H1 (cell line): ENCODE measurements at regions not wholly inside any gene's neighbourhood (a gene's known extent, or its start where the extent isn't known, plus 50 kb on each side); places are given as distances from the start of the nearest gene placed in this dataset.

ENCODE experiments used
- CTCF ChIA-PET: fragments of 300-600 bp; sonication (Branson Sonifier 250); formaldehyde crosslinking; loops from one replicate; lab custom pipeline; 2021; ENCODE audit not compliant: partially characterized antibody; lab: Charles Lee
- POLR2A ChIA-PET: fragments of 300-600 bp; sonication (Branson Sonifier 250); formaldehyde crosslinking; loops from one replicate; lab custom pipeline; 2021; ENCODE audit warnings: inconsistent platforms; ENCODE audit not compliant: partially characterized antibody; lab: Charles Lee
- DNase-seq, 2 experiments: peaks; one replicate each; pipeline versions ENCODE4 v3.0.0 to v3.0.0-alpha.2; 2010 to 2022; ENCODE audit warnings: low spot score in 2 of 2, low read depth in 1 of 2, mixed read lengths in 1 of 2
- FAIRE-seq: peaks from 2 replicates; lab custom pipeline; 2011; peaks lifted over from hg19 to GRCh38; lab: Jason Lieb, UNC
- H2AFZ ChIP-seq: 2 replicates; pipeline ENCODE4 v1.8.1; 2012; ENCODE audit warnings: low read length, inconsistent platforms
- H2AK5ac ChIP-seq: 2 replicates; pipeline ENCODE4 v1.6.1; 2013; ENCODE audit warnings: low read depth, low read length
- H2BK120ac ChIP-seq: replicated peaks from 2 replicates; pipeline ENCODE3; 2013; ENCODE audit warnings: low read depth, low read length, inconsistent platforms
- H2BK12ac ChIP-seq: 2 replicates; pipeline ENCODE4 v1.6.1; 2013; ENCODE audit warnings: low read depth, low read length
- H2BK15ac ChIP-seq: 2 replicates; pipeline ENCODE4 v1.6.1; 2013; ENCODE audit warnings: low read length
- H2BK20ac ChIP-seq: 2 replicates; pipeline ENCODE4 v1.6.1; 2013; ENCODE audit warnings: low read length
- H2BK5ac ChIP-seq: 2 replicates; pipeline ENCODE4 v1.6.1; 2013; ENCODE audit warnings: low read depth, low read length
- H3K14ac ChIP-seq: 2 replicates; pipeline ENCODE4 v1.6.1; 2013; ENCODE audit warnings: inconsistent platforms; ENCODE audit not compliant: insufficient read length
- H3K18ac ChIP-seq: 2 replicates; pipeline ENCODE4 v1.6.1; 2013; ENCODE audit warnings: low read length; ENCODE audit errors: extremely low read depth
- H3K23ac ChIP-seq: 2 replicates; pipeline ENCODE4 v1.6.1; 2013; ENCODE audit warnings: inconsistent platforms; ENCODE audit not compliant: insufficient read length
- H3K23me2 ChIP-seq: 2 replicates; pipeline ENCODE4 v1.6.1; 2013; ENCODE audit warnings: low read depth, low read length
- H3K27ac ChIP-seq: 2 replicates; pipeline ENCODE4 v1.6.1; 2011; ENCODE audit warnings: low read depth, low read length, inconsistent platforms
- H3K27me3 ChIP-seq, 4 experiments: replicated peaks in 1 of 4; 1 replicate in 1 of 4; 2 replicates in 3 of 4; pipeline versions ENCODE4 v1.6.1 to v1.8.1; 2011 to 2013; ENCODE audit warnings: low read length in 3 of 4, mild to moderate bottlenecking in 3 of 4, inconsistent platforms in 2 of 4, mixed read lengths in 2 of 4, moderate library complexity in 1 of 4; ENCODE audit not compliant: control insufficient read depth in 3 of 4, insufficient read depth in 3 of 4; ENCODE audit errors: extremely low read depth in 1 of 4
- H3K36me3 ChIP-seq, 4 experiments: 2 replicates each; pipeline versions ENCODE4 v1.6.1 to v1.8.1; 2011 to 2013; ENCODE audit warnings: mild to moderate bottlenecking in 4 of 4, low read length in 3 of 4, moderate library complexity in 2 of 4, control low read depth in 1 of 4, inconsistent platforms in 1 of 4; ENCODE audit not compliant: insufficient read depth in 4 of 4, control insufficient read depth in 2 of 4
- H3K4ac ChIP-seq: replicated peaks from 2 replicates; pipeline ENCODE3; 2013; ENCODE audit warnings: low read length, low read depth, mixed read lengths, inconsistent platforms; ENCODE audit not compliant: insufficient read length
- H3K4me1 ChIP-seq, 4 experiments: replicated peaks in 1 of 4; 1 replicate in 1 of 4; 2 replicates in 3 of 4; pipeline versions ENCODE4 v1.6.1 to v1.8.1; 2011 to 2013; ENCODE audit warnings: low read length in 3 of 4, inconsistent platforms in 2 of 4, mixed read lengths in 1 of 4; ENCODE audit not compliant: insufficient read depth in 4 of 4, control insufficient read depth in 3 of 4
- H3K4me2 ChIP-seq, 2 experiments: 2 replicates each; pipeline versions ENCODE4 v1.6.1 to v1.8.1; 2011 to 2013; ENCODE audit warnings: low read depth in 2 of 2, low read length in 2 of 2, control low read depth in 1 of 2, inconsistent platforms in 1 of 2, mild to moderate bottlenecking in 1 of 2; ENCODE audit not compliant: insufficient read depth in 1 of 2
- H3K4me3 ChIP-seq, 4 experiments: fragments of 200-600, 300-600 bp in 1 of 4; sonication (generic), shearing (Covaris generic), sonication (Bioruptor Twin) in 1 of 4; 2 replicates each; pipeline versions ENCODE4 v1.5.1 to v1.8.1; 2011 to 2016; ENCODE audit warnings: low read length in 4 of 4, low read depth in 3 of 4, control low read depth in 2 of 4, inconsistent platforms in 2 of 4, mild to moderate bottlenecking in 2 of 4, mixed read lengths in 1 of 4, moderate library complexity in 1 of 4; ENCODE audit not compliant: insufficient read depth in 2 of 4; ENCODE audit errors: extremely low read depth in 1 of 4
- H3K56ac ChIP-seq: replicated peaks from 2 replicates; pipeline ENCODE3; 2013; ENCODE audit warnings: low read depth, mild to moderate bottlenecking, mixed read lengths, low read length, inconsistent platforms; ENCODE audit not compliant: insufficient read length
- H3K79me1 ChIP-seq: 2 replicates; pipeline ENCODE4 v1.6.1; 2013; ENCODE audit warnings: low read depth, low read length, control low read depth
- H3K79me2 ChIP-seq, 2 experiments: 2 replicates each; pipeline versions ENCODE4 v1.6.1 to v1.8.1; 2012 to 2013; ENCODE audit warnings: low read length in 2 of 2, mild to moderate bottlenecking in 2 of 2, inconsistent platforms in 1 of 2; ENCODE audit not compliant: insufficient read depth in 2 of 2, control insufficient read depth in 1 of 2
- H3K9ac ChIP-seq, 4 experiments: replicated peaks in 1 of 4; 1 replicate in 1 of 4; 2 replicates in 3 of 4; pipeline versions ENCODE4 v1.6.1 to v1.8.1; 2011 to 2013; ENCODE audit warnings: low read depth in 3 of 4, low read length in 3 of 4, control low read depth in 2 of 4, mild to moderate bottlenecking in 2 of 4, moderate library complexity in 2 of 4, inconsistent platforms in 1 of 4; ENCODE audit errors: extremely low read depth in 1 of 4
- H3K9me3 ChIP-seq, 2 experiments: 2 replicates each; pipeline versions ENCODE4 v1.6.1 to v1.8.1; 2012 to 2013; ENCODE audit warnings: mild to moderate bottlenecking in 2 of 2, moderate library complexity in 2 of 2, control low read depth in 1 of 2, inconsistent platforms in 1 of 2, low read depth in 1 of 2, low read length in 1 of 2, mixed read lengths in 1 of 2; ENCODE audit not compliant: insufficient read depth in 2 of 2
- H4K20me1 ChIP-seq, 2 experiments: replicated peaks in 1 of 2; 2 replicates each; pipeline versions ENCODE3 to v1.8.1; 2011 to 2013; ENCODE audit warnings: inconsistent platforms in 2 of 2, low read length in 2 of 2, mild to moderate bottlenecking in 1 of 2; ENCODE audit not compliant: insufficient read depth in 2 of 2, control insufficient read depth in 1 of 2
- H4K5ac ChIP-seq: 2 replicates; pipeline ENCODE4 v1.6.1; 2013; ENCODE audit warnings: low read length, low read depth, mixed read lengths, inconsistent platforms; ENCODE audit not compliant: insufficient read length
- H4K8ac ChIP-seq: 2 replicates; pipeline ENCODE4 v1.8.0; 2013; ENCODE audit warnings: mild to moderate bottlenecking, moderate library complexity, low read length, inconsistent platforms; ENCODE audit not compliant: insufficient read depth; ENCODE audit errors: extremely low read depth
- H4K91ac ChIP-seq: replicated peaks from 2 replicates; pipeline ENCODE3; 2013; ENCODE audit warnings: low read length, mixed read lengths, inconsistent platforms; ENCODE audit not compliant: insufficient read length
- BACH1 ChIP-seq: IDR thresholded peaks from 2 replicates; pipeline ENCODE4 v1.6.1; 2012; ENCODE audit warnings: low read length, improper control_type of control experiment
- BCL11A ChIP-seq, 2 experiments: IDR thresholded peaks; one replicate each; pipeline ENCODE4 v1.6.1; 2011; ENCODE audit warnings: low read depth in 2 of 2, low read length in 2 of 2, mild to moderate bottlenecking in 2 of 2
- BRCA1 ChIP-seq: IDR thresholded peaks from 2 replicates; pipeline ENCODE4 v1.6.1; 2012; ENCODE audit warnings: low read depth, low read length, improper control_type of control experiment
- CBX8 ChIP-seq: fragments of 300-800, 300-1000 bp; sonication (generic); IDR thresholded peaks from 2 replicates; pipeline ENCODE4 v1.7.1; 2016; ENCODE audit warnings: low read depth, low read length, borderline replicate concordance
- CREB1 ChIP-seq: IDR thresholded peaks from 2 replicates; pipeline ENCODE4 v1.6.1; 2012; ENCODE audit warnings: inconsistent platforms
- EP300 ChIP-seq, 2 experiments: IDR thresholded peaks; 1 replicate in 1 of 2; 2 replicates in 1 of 2; pipeline ENCODE4 v1.6.1; 2011 to 2012; ENCODE audit warnings: low read depth in 2 of 2, low read length in 2 of 2, mild to moderate bottlenecking in 2 of 2, borderline replicate concordance in 1 of 2, inconsistent platforms in 1 of 2, moderate library complexity in 1 of 2
- EZH2 ChIP-seq: fragments of 200-600 bp; sonication (generic); IDR thresholded peaks from 2 replicates; pipeline ENCODE4 v1.7.1; 2012; ENCODE audit warnings: low read depth, mild to moderate bottlenecking, moderate library complexity, low read length, inconsistent platforms; ENCODE audit not compliant: severe bottlenecking
- FOSL1 ChIP-seq: IDR thresholded peaks from 2 replicates; pipeline ENCODE4 v1.6.1; 2011; ENCODE audit warnings: mild to moderate bottlenecking, low read depth, low read length, moderate library complexity; ENCODE audit not compliant: insufficient read depth
- GABPA ChIP-seq: IDR thresholded peaks from 2 replicates; pipeline ENCODE4 v1.6.1; 2011; ENCODE audit warnings: mild to moderate bottlenecking, low read length, moderate library complexity, borderline replicate concordance; ENCODE audit not compliant: insufficient read depth
- JUN ChIP-seq: IDR thresholded peaks from 2 replicates; pipeline ENCODE4 v1.6.1; 2011; ENCODE audit warnings: low read depth, mild to moderate bottlenecking, improper control_type of control experiment, low read length
- JUND ChIP-seq: IDR thresholded peaks from 2 replicates; pipeline ENCODE4 v1.6.1; 2011; ENCODE audit warnings: mild to moderate bottlenecking, improper control_type of control experiment, low read length
- KDM1A ChIP-seq: fragments of 200-600, 300-600 bp; sonication (generic); IDR thresholded peaks from 2 replicates; pipeline ENCODE4 v1.7.1; 2016; ENCODE audit warnings: mild to moderate bottlenecking, low read length, borderline replicate concordance
- POU5F1 ChIP-seq: IDR thresholded peaks from 2 replicates; pipeline ENCODE4 v1.6.1; 2011; ENCODE audit warnings: low read depth, mild to moderate bottlenecking, low read length, moderate library complexity
- SP1 ChIP-seq: IDR thresholded peaks from 2 replicates; pipeline ENCODE4 v1.6.1; 2011; ENCODE audit warnings: low read depth, low read length
- SP4 ChIP-seq: IDR thresholded peaks from 2 replicates; pipeline ENCODE4 v1.6.1; 2012; ENCODE audit warnings: low read length, inconsistent platforms
- SRF ChIP-seq: IDR thresholded peaks from 2 replicates; pipeline ENCODE4 v1.6.1; 2011; ENCODE audit warnings: mild to moderate bottlenecking, low read depth, low read length, moderate library complexity
- WGBS, 2 experiments: shearing (Covaris generic) in 1 of 2; methylation state at CpG; one replicate each; pipeline versions ENCODE4 v1.1.6 to v1.1.7; 2013 to 2015; ENCODE audit warnings: low lambda C conversion rate in 2 of 2, mixed read lengths in 2 of 2, inconsistent platforms in 1 of 2, low coverage in 1 of 2, missing lambda C conversion rate in 1 of 2; ENCODE audit not compliant: insufficient replicate concordance in 2 of 2, insufficient coverage in 1 of 2, insufficient read length in 1 of 2; ENCODE audit errors: extremely low coverage in 1 of 2, missing lambda C conversion rate in 1 of 2; 5-methylcytosine and 5-hydroxymethylcytosine counted together
- TF ChIP-seq, protein P1 (sequence below): IDR thresholded peaks from 2 replicates; pipeline ENCODE4 v1.6.1; 2012; ENCODE audit warnings: inconsistent platforms

- Histone ChIP-seq H3K79me2 (no peaks in the 10 kb centered on the region), H3K4me2 (no peak overlapping the region), H2BK15ac (no peak overlapping the region), H3K9me3 (no peaks in the 10 kb centered on the region), H3K23ac (no peak overlapping the region), H2BK12ac (no peak overlapping the region), H3K27me3 (no peaks in the 10 kb centered on the region), H3K56ac (no peak overlapping the region), H4K5ac (no peak overlapping the region), H4K20me1 (no peaks in the 10 kb centered on the region), H2BK5ac (no peak overlapping the region), H3K36me3 (no peaks in the 10 kb centered on the region), H3K18ac (no peak overlapping the region), H2AK5ac (no peak overlapping the region), H3K23me2 (no peaks in the 10 kb centered on the region), H3K14ac (no peak overlapping the region), H3K4me3 (no peak overlapping the region), H4K8ac (no peak overlapping the region), H4K91ac (no peak overlapping the region), H3K79me1 (no peaks in the 10 kb centered on the region), H3K4ac (no peak overlapping the region), H2AFZ (no peak overlapping the region), H2BK20ac (no peak overlapping the region), H3K9ac (no peak overlapping the region), H3K4me1 (no peaks in the 10 kb centered on the region), H2BK120ac (no peak overlapping the region), H3K27ac (no peak overlapping the region)
- FAIRE-seq (no peak), DNase-seq (no peak)
- CTCF ChIA-PET = no interaction called here
- WGBS, 2 experiments = 88% methylated on average over 2 of the region's 2 CpGs; no CpG with 5 or more reads in 1 of the 2 experiments
- POLR2A ChIA-PET = no interaction called here
- no peak for TF ChIP-seq SRF
- TF ChIP-seq CBX8 = no peak
- no peak for TF ChIP-seq JUN
- TF ChIP-seq CREB1 = no peak
- no peak for TF ChIP-seq SP1
- no peak for TF ChIP-seq SP4
- TF ChIP-seq EP300 (IDR thresholded peaks at IDR 0.05; ENCODE audit: borderline replicate concordance in 1 of 2, low read depth in 2 of 2, low read length in 2 of 2) = no peak
- no peak for TF ChIP-seq BCL11A (IDR thresholded peaks at IDR 0.05; ENCODE audit: low read depth in 2 of 2, low read length in 2 of 2)
- TF ChIP-seq FOSL1 = no peak
- no peak for TF ChIP-seq KDM1A
- TF ChIP-seq POU5F1 = no peak
- TF ChIP-seq GABPA = no peak
- no peak for TF ChIP-seq BACH1
- no peak for TF ChIP-seq BRCA1
- TF ChIP-seq EZH2 = no peak
- no peak for TF ChIP-seq JUND
- TF ChIP-seq, protein P1, sequence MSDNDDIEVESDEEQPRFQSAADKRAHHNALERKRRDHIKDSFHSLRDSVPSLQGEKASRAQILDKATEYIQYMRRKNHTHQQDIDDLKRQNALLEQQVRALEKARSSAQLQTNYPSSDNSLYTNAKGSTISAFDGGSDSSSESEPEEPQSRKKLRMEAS = no peak
These were observed 95.2 kb upstream of the PAPPA start for GRCh38 chr9:116058421-116058820.
